Mammary epithelial cell (primary cell): ENCODE measurements at regions not wholly inside any gene's neighbourhood (a gene's known extent, or its start where the extent isn't known, plus 50 kb on each side); places are given as distances from the start of the nearest gene placed in this dataset.

Source experiments
- EZH2 ChIP-seq: IDR thresholded peaks from 2 replicates; pipeline ENCODE4 v1.6.1; 2012; ENCODE audit warnings: low read length, inconsistent platforms, borderline replicate concordance
- TF ChIP-seq, protein P1 (sequence below), 2 donors: IDR thresholded peaks in 1 of 2; conservative IDR thresholded peaks in 1 of 2; 2 replicates each; pipeline ENCODE4 v1.5.1; 2011 to 2012; ENCODE audit warnings: inconsistent platforms in 2 of 2, low read length in 2 of 2, mild to moderate bottlenecking in 2 of 2, control low read depth in 1 of 2, low read depth in 1 of 2; ENCODE audit not compliant: insufficient read depth in 1 of 2; ENCODE audit errors: extremely low read depth in 1 of 2

DNA sequence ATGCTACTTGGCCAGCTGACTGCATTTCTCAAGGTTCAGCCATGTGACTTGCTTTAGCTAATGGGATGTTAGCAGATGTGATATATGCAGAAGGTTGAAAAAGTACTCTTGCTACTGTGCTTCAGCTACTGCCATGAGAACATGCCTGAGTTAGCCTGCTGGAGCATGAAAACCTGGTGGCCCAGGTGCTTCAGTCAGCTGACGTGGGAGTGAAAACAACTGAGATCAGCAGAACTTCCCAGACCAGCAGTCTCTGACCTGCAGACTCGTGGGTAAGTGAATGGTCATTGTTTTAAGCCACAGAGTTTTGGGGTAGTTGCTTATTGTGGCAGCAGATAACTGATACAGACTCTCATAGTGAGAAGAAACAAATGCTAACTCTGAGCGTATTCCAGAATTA, 118.6 kb upstream of the GRIN2B start:
- TF ChIP-seq EZH2: no peak
- TF ChIP-seq, protein P1, sequence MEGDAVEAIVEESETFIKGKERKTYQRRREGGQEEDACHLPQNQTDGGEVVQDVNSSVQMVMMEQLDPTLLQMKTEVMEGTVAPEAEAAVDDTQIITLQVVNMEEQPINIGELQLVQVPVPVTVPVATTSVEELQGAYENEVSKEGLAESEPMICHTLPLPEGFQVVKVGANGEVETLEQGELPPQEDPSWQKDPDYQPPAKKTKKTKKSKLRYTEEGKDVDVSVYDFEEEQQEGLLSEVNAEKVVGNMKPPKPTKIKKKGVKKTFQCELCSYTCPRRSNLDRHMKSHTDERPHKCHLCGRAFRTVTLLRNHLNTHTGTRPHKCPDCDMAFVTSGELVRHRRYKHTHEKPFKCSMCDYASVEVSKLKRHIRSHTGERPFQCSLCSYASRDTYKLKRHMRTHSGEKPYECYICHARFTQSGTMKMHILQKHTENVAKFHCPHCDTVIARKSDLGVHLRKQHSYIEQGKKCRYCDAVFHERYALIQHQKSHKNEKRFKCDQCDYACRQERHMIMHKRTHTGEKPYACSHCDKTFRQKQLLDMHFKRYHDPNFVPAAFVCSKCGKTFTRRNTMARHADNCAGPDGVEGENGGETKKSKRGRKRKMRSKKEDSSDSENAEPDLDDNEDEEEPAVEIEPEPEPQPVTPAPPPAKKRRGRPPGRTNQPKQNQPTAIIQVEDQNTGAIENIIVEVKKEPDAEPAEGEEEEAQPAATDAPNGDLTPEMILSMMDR (conservative IDR thresholded peaks at IDR 0.05 in 1 of 2, IDR thresholded peaks at IDR 0.05 in 1 of 2; ENCODE audit: extremely low read depth in 1 of 2, insufficient read depth in 1 of 2, low read depth in 1 of 2, low read length in 2 of 2): no peak
